Neural cell (in vitro differentiated cells): ENCODE measurements at regions not wholly inside any gene's neighbourhood (a gene's known extent, or its start where the extent isn't known, plus 50 kb on each side); places are given as distances from the start of the nearest gene placed in this dataset.

ENCODE experiments used
- EP300 ChIP-seq: fragments of 450-650 bp; conservative IDR thresholded peaks from 2 replicates; pipeline ENCODE4 v1.6.1; 2014; ENCODE audit warnings: antibody characterized with exemption, mild to moderate bottlenecking, moderate library complexity; ENCODE audit not compliant: poor library complexity, severe bottlenecking
- POLR2AphosphoS5 ChIP-seq: IDR thresholded peaks from 2 replicates; pipeline ENCODE4 v1.6.1; 2012
- TF ChIP-seq, protein P1 (sequence below): fragments of 450-650 bp; IDR thresholded peaks from 2 replicates; pipeline ENCODE4 v1.5.1; 2014; ENCODE audit warnings: antibody characterized with exemption, mild to moderate bottlenecking, moderate library complexity; ENCODE audit not compliant: poor library complexity, severe bottlenecking

- TF ChIP-seq, protein P1, sequence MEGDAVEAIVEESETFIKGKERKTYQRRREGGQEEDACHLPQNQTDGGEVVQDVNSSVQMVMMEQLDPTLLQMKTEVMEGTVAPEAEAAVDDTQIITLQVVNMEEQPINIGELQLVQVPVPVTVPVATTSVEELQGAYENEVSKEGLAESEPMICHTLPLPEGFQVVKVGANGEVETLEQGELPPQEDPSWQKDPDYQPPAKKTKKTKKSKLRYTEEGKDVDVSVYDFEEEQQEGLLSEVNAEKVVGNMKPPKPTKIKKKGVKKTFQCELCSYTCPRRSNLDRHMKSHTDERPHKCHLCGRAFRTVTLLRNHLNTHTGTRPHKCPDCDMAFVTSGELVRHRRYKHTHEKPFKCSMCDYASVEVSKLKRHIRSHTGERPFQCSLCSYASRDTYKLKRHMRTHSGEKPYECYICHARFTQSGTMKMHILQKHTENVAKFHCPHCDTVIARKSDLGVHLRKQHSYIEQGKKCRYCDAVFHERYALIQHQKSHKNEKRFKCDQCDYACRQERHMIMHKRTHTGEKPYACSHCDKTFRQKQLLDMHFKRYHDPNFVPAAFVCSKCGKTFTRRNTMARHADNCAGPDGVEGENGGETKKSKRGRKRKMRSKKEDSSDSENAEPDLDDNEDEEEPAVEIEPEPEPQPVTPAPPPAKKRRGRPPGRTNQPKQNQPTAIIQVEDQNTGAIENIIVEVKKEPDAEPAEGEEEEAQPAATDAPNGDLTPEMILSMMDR: no peak
- TF ChIP-seq EP300 (no peak), POLR2AphosphoS5 (no peak)
These were observed 74.2 kb upstream of the TYRP1 start for GRCh38 chr9:12618956-12619355.
